H9 (cell line): ENCODE measurements at regions not wholly inside any gene's neighbourhood (a gene's known extent, or its start where the extent isn't known, plus 50 kb on each side); places are given as distances from the start of the nearest gene placed in this dataset.

Experiments
- DNase-seq: peaks from one replicate; pipeline ENCODE4 v3.0.0-alpha.2; 2017
- H2AFZ ChIP-seq: one replicate; pipeline ENCODE4 v1.6.1; 2013; ENCODE audit warnings: mild to moderate bottlenecking, low read length, control low read depth, moderate library complexity
- H2AK5ac ChIP-seq: 2 replicates; pipeline ENCODE4 v1.6.1; 2013; ENCODE audit warnings: low read length, control low read depth, mixed read lengths; ENCODE audit not compliant: insufficient read length
- H2BK120ac ChIP-seq: one replicate; pipeline ENCODE4 v1.6.1; 2013; ENCODE audit warnings: low read depth, mild to moderate bottlenecking, low read length, control low read depth, inconsistent platforms; ENCODE audit not compliant: poor library complexity, severe bottlenecking
- H2BK12ac ChIP-seq: 2 replicates; pipeline ENCODE4 v1.6.1; 2013; ENCODE audit warnings: low read length, control low read depth, mixed read lengths, low read depth; ENCODE audit not compliant: insufficient read length
- H2BK15ac ChIP-seq: 2 replicates; pipeline ENCODE4 v1.6.1; 2013; ENCODE audit warnings: low read depth, low read length, control low read depth
- H2BK20ac ChIP-seq: one replicate; pipeline ENCODE4 v1.6.1; 2013; ENCODE audit warnings: low read depth, mild to moderate bottlenecking, low read length, control low read depth, inconsistent platforms; ENCODE audit not compliant: poor library complexity, severe bottlenecking
- H2BK5ac ChIP-seq: 2 replicates; pipeline ENCODE4 v1.6.1; 2013; ENCODE audit warnings: low read length, control low read depth, mixed read lengths; ENCODE audit not compliant: insufficient read length
- H3K14ac ChIP-seq: 2 replicates; pipeline ENCODE4 v1.6.1; 2013; ENCODE audit warnings: low read length, control low read depth; ENCODE audit not compliant: insufficient read depth
- H3K18ac ChIP-seq: 2 replicates; pipeline ENCODE4 v1.6.1; 2013; ENCODE audit warnings: low read depth, mild to moderate bottlenecking, mixed read lengths, low read length, control low read depth; ENCODE audit not compliant: insufficient read length
- H3K23ac ChIP-seq: 2 replicates; pipeline ENCODE4 v1.6.1; 2013; ENCODE audit warnings: low read length, control low read depth, mixed read lengths, low read depth; ENCODE audit not compliant: insufficient read length
- H3K23me2 ChIP-seq: 2 replicates; pipeline ENCODE4 v1.6.1; 2013; ENCODE audit warnings: low read depth, mild to moderate bottlenecking, mixed read lengths, low read length, control low read depth; ENCODE audit not compliant: insufficient read length, poor library complexity, severe bottlenecking
- H3K27ac ChIP-seq: 2 replicates; pipeline ENCODE4 v1.5.1; 2013; ENCODE audit warnings: low read length, control low read depth, mixed read lengths, low read depth; ENCODE audit not compliant: insufficient read length
- H3K27me3 ChIP-seq: 2 replicates; pipeline ENCODE4 v1.6.1; 2013; ENCODE audit warnings: low read length, control low read depth, inconsistent platforms; ENCODE audit not compliant: insufficient read depth
- H3K4ac ChIP-seq: 2 replicates; pipeline ENCODE4 v1.6.1; 2013; ENCODE audit warnings: low read depth, mild to moderate bottlenecking, control low read depth, inconsistent platforms, low read length, moderate library complexity
- H3K4me1 ChIP-seq: 2 replicates; pipeline ENCODE4 v1.6.1; 2013; ENCODE audit warnings: low read length, control low read depth, inconsistent platforms; ENCODE audit not compliant: insufficient read depth
- H3K4me2 ChIP-seq: 2 replicates; pipeline ENCODE4 v1.6.1; 2013; ENCODE audit warnings: low read length, control low read depth, mixed read lengths; ENCODE audit not compliant: insufficient read length, insufficient read depth
- H3K56ac ChIP-seq: 2 replicates; pipeline ENCODE4 v1.6.1; 2013; ENCODE audit warnings: low read depth, mild to moderate bottlenecking, mixed read lengths, low read length, control low read depth; ENCODE audit not compliant: insufficient read length
- H3K79me1 ChIP-seq: 2 replicates; pipeline ENCODE4 v1.6.1; 2013; ENCODE audit warnings: low read depth, mild to moderate bottlenecking, moderate library complexity, low read length, control low read depth, inconsistent platforms; ENCODE audit not compliant: insufficient read depth, poor library complexity, severe bottlenecking
- H3K79me2 ChIP-seq: 2 replicates; pipeline ENCODE4 v1.6.1; 2013; ENCODE audit warnings: low read length, control low read depth, inconsistent platforms; ENCODE audit not compliant: insufficient read depth
- H3K9ac ChIP-seq: 2 replicates; pipeline ENCODE4 v1.6.1; 2013; ENCODE audit warnings: low read length, control low read depth, mixed read lengths; ENCODE audit not compliant: insufficient read length; ENCODE audit errors: extremely low read depth
- H3K9me3 ChIP-seq: one replicate; pipeline ENCODE4 v1.6.1; 2013; ENCODE audit warnings: low read depth, low read length, inconsistent platforms; ENCODE audit not compliant: control insufficient read depth
- H3T11ph ChIP-seq: one replicate; pipeline ENCODE4 v1.6.1; 2013; ENCODE audit warnings: mild to moderate bottlenecking, low read length, control low read depth, inconsistent platforms
- H4K20me1 ChIP-seq: one replicate; pipeline ENCODE4 v1.6.1; 2013; ENCODE audit not compliant: control insufficient read depth, insufficient read length, insufficient read depth
- H4K5ac ChIP-seq: 2 replicates; pipeline ENCODE4 v1.6.1; 2013; ENCODE audit warnings: low read depth, mild to moderate bottlenecking, mixed read lengths, low read length, control low read depth; ENCODE audit not compliant: insufficient read length
- H4K8ac ChIP-seq: replicated peaks from 2 replicates; pipeline ENCODE4 v1.6.1; 2013; ENCODE audit warnings: low read length, control low read depth, mixed read lengths, low read depth; ENCODE audit not compliant: insufficient read length
- H4K91ac ChIP-seq: 2 replicates; pipeline ENCODE4 v1.6.1; 2013; ENCODE audit warnings: low read depth, mild to moderate bottlenecking, moderate library complexity, mixed read lengths, low read length, control low read depth; ENCODE audit not compliant: insufficient read length
- H3K27ac Mint-ChIP-seq, 3 experiments: 2 replicates in 2 of 3; 3 replicates in 1 of 3; pipeline ENCODE4 v1.8.0; 2020 to 2021; ENCODE audit warnings: mixed read lengths in 3 of 3, mild to moderate bottlenecking in 1 of 3, moderate library complexity in 1 of 3
- H3K27me3 Mint-ChIP-seq: 2 replicates; pipeline ENCODE4 v1.8.0; 2021; ENCODE audit warnings: low read depth, mild to moderate bottlenecking, moderate library complexity, mixed read lengths
- H3K36me3 Mint-ChIP-seq, 3 experiments: 2 replicates in 2 of 3; 3 replicates in 1 of 3; pipeline ENCODE4 v1.8.0; 2020 to 2021; ENCODE audit warnings: low read depth in 3 of 3, mixed read lengths in 3 of 3; ENCODE audit not compliant: insufficient read depth in 1 of 3
- H3K4me1 Mint-ChIP-seq, 2 experiments: 2 replicates each; pipeline ENCODE4 v1.8.0; 2020; ENCODE audit warnings: mixed read lengths in 2 of 2
- H3K4me3 Mint-ChIP-seq, 2 experiments: 2 replicates in 1 of 2; 3 replicates in 1 of 2; pipeline ENCODE4 v1.8.0; 2020 to 2021; ENCODE audit warnings: mild to moderate bottlenecking in 2 of 2, mixed read lengths in 2 of 2, moderate library complexity in 1 of 2
- H3K9me3 Mint-ChIP-seq, 2 experiments: 2 replicates in 1 of 2; 3 replicates in 1 of 2; pipeline ENCODE4 v1.8.0; 2020; ENCODE audit warnings: mild to moderate bottlenecking in 2 of 2, mixed read lengths in 2 of 2, moderate library complexity in 1 of 2
- CTCF ChIP-seq: fragments of 200-600 bp; sonication (generic); conservative IDR thresholded peaks from 3 replicates; pipeline ENCODE4 v1.8.0; 2021; ENCODE audit warnings: antibody characterized with exemption, mild to moderate bottlenecking
- WGBS: extraction: QIAGEN DNeasy Blood & Tissue Kit; methylation state at CpG from one replicate; pipeline ENCODE4 v1.1.7; 2013; ENCODE audit warnings: missing lambda C conversion rate, low lambda C conversion rate, mixed read lengths; ENCODE audit not compliant: insufficient read length; ENCODE audit errors: extremely low coverage; 5-methylcytosine and 5-hydroxymethylcytosine counted together

DNA sequence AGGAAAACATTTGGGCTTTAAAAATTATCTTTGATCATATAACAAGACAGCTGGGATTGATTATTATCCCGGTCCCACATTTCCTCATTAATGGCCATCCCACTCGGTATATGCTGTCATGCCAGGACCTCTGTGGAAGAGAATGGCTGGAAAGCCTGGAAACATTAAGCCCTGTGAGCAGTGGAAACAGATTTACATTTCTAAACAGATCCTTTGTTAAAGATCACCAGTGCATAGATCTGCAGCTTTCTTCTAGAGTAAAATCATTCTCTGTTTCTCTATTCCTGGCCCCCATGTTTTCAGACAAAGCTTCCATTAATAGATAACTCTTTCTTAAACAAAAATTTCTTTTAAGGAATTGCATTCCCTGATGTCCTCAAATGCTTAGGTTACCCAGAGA is 152.2 kb downstream of the CAVIN4 start:
- H3K18ac ChIP-seq: no peak overlapping the region
- no peak overlapping the region for H2BK5ac ChIP-seq
- Mint-ChIP-seq H3K4me3 (no peak overlapping the region), H3K27ac (no peak overlapping the region; a peak in 1 of 7 replicates), H3K4me1 (peaks cover 10 to 11% of the 10 kb centered on the region in 2 experiments), H3K36me3 (peaks cover 0 to 10% (median 2%) of the 10 kb centered on the region in 3 experiments; a peak in 3 of 7 replicates), H3K9me3 (peaks cover 3 to 6% of the 10 kb centered on the region in 2 experiments; a peak in 4 of 5 replicates), H3K27me3 (peaks cover under 1% of the 10 kb centered on the region; the same call in 1 of the 2 replicates)
- no peak overlapping the region for H3K9ac ChIP-seq
- H3K23ac ChIP-seq: no peak overlapping the region
- no peak overlapping the region for H3K4me2 ChIP-seq
- H2BK20ac ChIP-seq: no peak overlapping the region
- no peaks in the 10 kb centered on the region for H4K20me1 ChIP-seq
- H3K79me2 ChIP-seq: no peaks in the 10 kb centered on the region
- no peak for TF ChIP-seq CTCF
- WGBS: no CpG with 5 or more reads among the region's 2 CpGs
- H4K91ac ChIP-seq: no peak overlapping the region
- H3T11ph ChIP-seq: no peak overlapping the region
- no peak for DNase-seq
- no peak overlapping the region for H2BK12ac ChIP-seq
- H3K9me3 ChIP-seq: no peaks in the 10 kb centered on the region
- H3K27ac ChIP-seq: no peak overlapping the region
- no peak overlapping the region for H2BK15ac ChIP-seq
- H3K23me2 ChIP-seq: no peaks in the 10 kb centered on the region
- H4K5ac ChIP-seq: no peak overlapping the region
- H2AK5ac ChIP-seq: no peak overlapping the region
- no peak overlapping the region for H2BK120ac ChIP-seq
- H3K4ac ChIP-seq: no peak overlapping the region
- H3K4me1 ChIP-seq: no peaks in the 10 kb centered on the region
- no peaks in the 10 kb centered on the region for H3K79me1 ChIP-seq
- H3K56ac ChIP-seq: no peak overlapping the region
- H3K14ac ChIP-seq: no peak overlapping the region
- no peak overlapping the region for H4K8ac ChIP-seq
- no peaks in the 10 kb centered on the region for H3K27me3 ChIP-seq
- H2AFZ ChIP-seq: no peak overlapping the region
